Thyroid gland (tissue), 4 donors: ENCODE measurements at regions not wholly inside any gene's neighbourhood (a gene's known extent, or its start where the extent isn't known, plus 50 kb on each side); places are given as distances from the start of the nearest gene placed in this dataset.

Experiments used
- DNase-seq, 2 donors: peaks; one replicate each; pipeline ENCODE4 v3.0.0-alpha.2; 2019
- H3K27ac ChIP-seq, 3 donors: fragments of 200-600 bp; sonication (generic); 1 replicate in 2 of 3; 2 replicates in 1 of 3; pipeline ENCODE4 v1.5.1; 2016 to 2019; ENCODE audit warnings: mild to moderate bottlenecking in 1 of 3, moderate library complexity in 1 of 3
- H3K27me3 ChIP-seq: fragments of 200-600 bp; sonication (generic); one replicate; pipeline ENCODE4 v1.5.1; 2019
- H3K36me3 ChIP-seq, 2 donors: fragments of 200-600 bp; sonication (generic); one replicate each; pipeline ENCODE4 v1.5.1; 2016 to 2019
- H3K4me1 ChIP-seq, 2 donors: fragments of 200-600 bp; sonication (generic); one replicate each; pipeline ENCODE4 v1.5.1; 2017 to 2019
- H3K4me3 ChIP-seq, 3 donors: fragments of 200-600 bp; sonication (generic); replicated peaks in 1 of 3; 1 replicate in 2 of 3; 2 replicates in 1 of 3; pipeline ENCODE4 v1.5.1; 2016; ENCODE audit warnings: mild to moderate bottlenecking in 1 of 3
- H3K9me3 ChIP-seq: fragments of 200-600 bp; sonication (generic); one replicate; pipeline ENCODE4 v1.5.1; 2017
- CTCF ChIP-seq, 6 experiments: fragments of 200-600 bp in 3 of 6; fragments of 450-650 bp in 3 of 6; sonication (generic) in 3 of 6; IDR thresholded peaks; one replicate each; pipeline ENCODE4 v1.5.1; 2016 to 2019; ENCODE audit warnings: antibody characterized with exemption in 6 of 6, mild to moderate bottlenecking in 2 of 6, inconsistent platforms in 1 of 6, moderate library complexity in 1 of 6
- POLR2A ChIP-seq, 2 donors: fragments of 450-650 bp; IDR thresholded peaks; one replicate each; pipeline ENCODE4 v1.6.1; 2017; ENCODE audit warnings: antibody characterized with exemption in 2 of 2, mild to moderate bottlenecking in 2 of 2, moderate library complexity in 1 of 2
- WGBS, 2 donors: methylation state at CpG; one replicate each; pipeline ENCODE4 v1.1.5; 2017; 5-methylcytosine and 5-hydroxymethylcytosine counted together
- intact Hi-C: fragments of 100-400 bp; cut with DNase I; formaldehyde crosslinking; loops from one replicate; pipeline ENCODE4 v1.15.1; 2023

GRCh38 chr11:92636543-92637188 is 332.8 kb upstream of the MTNR1B start:
- 79 to 85% methylated on average over 3 of the region's 3 CpGs for WGBS, 2 donors

GRCh38 chr11:92638678-92639077 is 330.8 kb upstream of the MTNR1B start:
- Histone ChIP-seq H3K36me3 (no peaks in the 10 kb centered on the region), H3K4me1 (no peaks in the 10 kb centered on the region), H3K9me3 (no peaks in the 10 kb centered on the region), H3K4me3 (no peak overlapping the region), H3K27ac (no peak overlapping the region), H3K27me3 (no peaks in the 10 kb centered on the region)
- TF ChIP-seq POLR2A (IDR thresholded peaks at IDR 0.05) (no peak), CTCF (IDR thresholded peaks at IDR 0.05) (no peak)
- DNase-seq = no peak
- intact Hi-C loops = no loop called here
- 94 to 95% methylated on average over 3 of the region's 3 CpGs for WGBS, 2 donors

More at GRCh38 chr11:92636543-92637188, 332.8 kb upstream of the MTNR1B start:
- H3K36me3 ChIP-seq = no peaks in the 10 kb centered on the region
- H3K27ac ChIP-seq = no peak overlapping the region
- no peaks in the 10 kb centered on the region for H3K4me1 ChIP-seq
- no peak for TF ChIP-seq CTCF (IDR thresholded peaks at IDR 0.05)
- TF ChIP-seq POLR2A (IDR thresholded peaks at IDR 0.05) = no peak
- no peak for DNase-seq
- H3K4me3 ChIP-seq = no peak overlapping the region
- intact Hi-C loops = no loop called here
- H3K27me3 ChIP-seq = no peaks in the 10 kb centered on the region
- H3K9me3 ChIP-seq = no peaks in the 10 kb centered on the region

GRCh38 chr11:92642177-92642931 is 327.1 kb upstream of the MTNR1B start:
- H3K27me3 ChIP-seq = no peaks in the 10 kb centered on the region

GRCh38 chr11:92643827-92644226 is 325.6 kb upstream of the MTNR1B start:
- WGBS, 2 donors = 50 to 76% methylated on average over 1 to 2 of the region's 2 CpGs
- Histone ChIP-seq H3K36me3 (no peaks in the 10 kb centered on the region), H3K4me3 (no peak overlapping the region), H3K9me3 (no peaks in the 10 kb centered on the region), H3K27ac (no peak overlapping the region), H3K27me3 (no peaks in the 10 kb centered on the region), H3K4me1 (no peaks in the 10 kb centered on the region)
- intact Hi-C loops = no loop called here
- DNase-seq = no peak
- TF ChIP-seq CTCF (IDR thresholded peaks at IDR 0.05) (no peak), POLR2A (IDR thresholded peaks at IDR 0.05) (no peak)

More at GRCh38 chr11:92642177-92642931, 327.1 kb upstream of the MTNR1B start:
- Histone ChIP-seq H3K36me3 (no peaks in the 10 kb centered on the region), H3K4me3 (no peak overlapping the region), H3K4me1 (no peaks in the 10 kb centered on the region), H3K27ac (no peak overlapping the region), H3K9me3 (no peaks in the 10 kb centered on the region)
- intact Hi-C loops = no loop called here
- no peak for DNase-seq
- TF ChIP-seq POLR2A (IDR thresholded peaks at IDR 0.05) (no peak), CTCF (IDR thresholded peaks at IDR 0.05) (no peak)
